Peyer's patch (tissue), 4 donors: ENCODE measurements at regions not wholly inside any gene's neighbourhood (a gene's known extent, or its start where the extent isn't known, plus 50 kb on each side); places are given as distances from the start of the nearest gene placed in this dataset.

ENCODE experiments used
- DNase-seq, 3 donors: peaks; one replicate each; pipeline ENCODE4 v3.0.0-alpha.2; 2017 to 2019
- H3K27ac ChIP-seq, 4 donors: fragments of 200-600 bp; sonication (generic); one replicate each; pipeline ENCODE4 v1.5.1; 2016 to 2019
- H3K27me3 ChIP-seq, 2 donors: fragments of 200-600 bp; sonication (generic); one replicate each; pipeline ENCODE4 v1.5.1; 2019
- H3K36me3 ChIP-seq, 3 donors: fragments of 200-600 bp; sonication (generic); one replicate each; pipeline ENCODE4 v1.5.1; 2016 to 2019
- H3K4me1 ChIP-seq, 4 donors: fragments of 200-600 bp; sonication (generic); one replicate each; pipeline ENCODE4 v1.5.1; 2016 to 2019
- H3K4me3 ChIP-seq, 4 donors: fragments of 200-600 bp; sonication (generic); 1 replicate in 3 of 4; 2 replicates in 1 of 4; pipeline ENCODE4 v1.5.1; 2016 to 2019; ENCODE audit warnings: mild to moderate bottlenecking in 1 of 4
- H3K9me3 ChIP-seq, 4 donors: fragments of 200-600 bp; sonication (generic); one replicate each; pipeline ENCODE4 v1.5.1; 2016 to 2019; ENCODE audit warnings: mild to moderate bottlenecking in 1 of 4
- CTCF ChIP-seq, 6 experiments: fragments of 450-650 bp in 4 of 6; fragments of 200-600 bp in 2 of 6; sonication (generic) in 1 of 6; IDR thresholded peaks; one replicate each; pipeline ENCODE4 v1.5.1; 2017 to 2019; ENCODE audit warnings: antibody characterized with exemption in 6 of 6, mild to moderate bottlenecking in 3 of 6, moderate library complexity in 1 of 6
- POLR2A ChIP-seq, 2 donors: fragments of 450-650 bp; IDR thresholded peaks; one replicate each; pipeline ENCODE4 v1.5.1; 2017; ENCODE audit warnings: antibody characterized with exemption in 2 of 2, mild to moderate bottlenecking in 2 of 2, moderate library complexity in 2 of 2

- peak in 1 of 3 donors; percentile 38 for DNase-seq
- Histone ChIP-seq H3K4me3 (no peak overlapping the region), H3K4me1 (peaks cover 0 to 10% (median 0%) of the 10 kb centered on the region in 4 donors), H3K27me3 (no peaks in the 10 kb centered on the region), H3K27ac (peak overlapping the region in 1 of 4 donors; percentile 4), H3K9me3 (no peaks in the 10 kb centered on the region), H3K36me3 (no peaks in the 10 kb centered on the region)
- TF ChIP-seq POLR2A (IDR thresholded peaks at IDR 0.05) (no peak), CTCF (IDR thresholded peaks at IDR 0.05) (no peak)
Observed at GRCh38 chr20:48002517-48002970, 217.3 kb upstream of the SULF2 start.

- Histone ChIP-seq H3K9me3 (no peaks in the 10 kb centered on the region), H3K36me3 (no peaks in the 10 kb centered on the region), H3K4me3 (no peak overlapping the region), H3K27ac (no peak overlapping the region), H3K4me1 (no peaks in the 10 kb centered on the region), H3K27me3 (no peaks in the 10 kb centered on the region)
- TF ChIP-seq CTCF (IDR thresholded peaks at IDR 0.05) (no peak), POLR2A (IDR thresholded peaks at IDR 0.05) (no peak)
- DNase-seq: no peak
Observed at GRCh38 chr20:47999166-47999565, 213.9 kb upstream of the SULF2 start.

DNA sequence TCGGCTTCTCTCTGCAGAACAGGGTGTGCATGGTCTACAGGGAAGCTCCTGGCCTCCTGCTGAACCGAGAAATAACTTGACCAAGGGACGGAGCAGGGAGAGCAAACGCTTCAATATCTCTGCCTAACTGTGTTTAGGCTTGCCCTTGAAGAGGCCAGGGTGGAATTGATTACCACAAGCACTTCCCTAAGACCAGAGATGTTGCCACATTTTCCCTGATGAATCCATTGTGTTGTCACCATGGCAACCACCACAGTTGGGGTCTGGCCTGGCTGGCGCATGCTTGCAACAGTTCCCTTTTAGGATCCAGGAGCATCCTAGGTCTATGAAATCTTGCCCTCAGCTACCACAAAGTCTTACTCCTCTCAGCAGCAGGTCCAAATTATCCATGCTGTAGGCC, 213.5 kb upstream of the SULF2 start:
- no peaks in the 10 kb centered on the region for H3K27me3 ChIP-seq
- no peaks in the 10 kb centered on the region for H3K36me3 ChIP-seq
- H3K27ac ChIP-seq: no peak overlapping the region
- DNase-seq: no peak
- H3K9me3 ChIP-seq: no peaks in the 10 kb centered on the region
- H3K4me1 ChIP-seq: no peaks in the 10 kb centered on the region
- no peak for TF ChIP-seq POLR2A (IDR thresholded peaks at IDR 0.05)
- TF ChIP-seq CTCF (IDR thresholded peaks at IDR 0.05): no peak
- no peak overlapping the region for H3K4me3 ChIP-seq

- TF ChIP-seq POLR2A (IDR thresholded peaks at IDR 0.05): no peak
- TF ChIP-seq CTCF (IDR thresholded peaks at IDR 0.05): no peak
- no peak overlapping the region for H3K27ac ChIP-seq
- no peaks in the 10 kb centered on the region for H3K27me3 ChIP-seq
- H3K4me3 ChIP-seq: no peak overlapping the region
- no peaks in the 10 kb centered on the region for H3K36me3 ChIP-seq
- no peak for DNase-seq
- no peaks in the 10 kb centered on the region for H3K4me1 ChIP-seq
- peaks cover 0 to 3% (median 0%) of the 10 kb centered on the region in 4 donors for H3K9me3 ChIP-seq
Observed at GRCh38 chr20:47995661-47996060, 210.4 kb upstream of the SULF2 start.

- no peak for DNase-seq
- Histone ChIP-seq H3K27ac (no peak overlapping the region), H3K9me3 (peaks cover 0 to 3% (median 0%) of the 10 kb centered on the region in 4 donors), H3K36me3 (no peaks in the 10 kb centered on the region), H3K27me3 (no peaks in the 10 kb centered on the region), H3K4me3 (no peak overlapping the region), H3K4me1 (no peaks in the 10 kb centered on the region)
- TF ChIP-seq POLR2A (IDR thresholded peaks at IDR 0.05): no peak
- no peak for TF ChIP-seq CTCF (IDR thresholded peaks at IDR 0.05)
Observed at GRCh38 chr20:47993817-47994216, 208.5 kb upstream of the SULF2 start.
